ENCODE measurements at regions not wholly inside any gene's neighbourhood (a gene's known extent, or its start where the extent isn't known, plus 50 kb on each side); places are given as distances from the start of the nearest gene placed in this dataset.

GRCh38 chr5:125348936-125349831, 602.7 kb upstream of the ZNF608 start:
- TF ChIP-seq CTCF (IDR thresholded peaks at IDR 0.05; ENCODE audit: low read depth, low read length): no peak
- DNase-seq (ENCODE audit: extremely low read depth, low read depth): no peak

GRCh38 chr5:125357660-125358059, 611.2 kb upstream of the ZNF608 start:
- no peak for DNase-seq (ENCODE audit: extremely low read depth, low read depth)
- TF ChIP-seq CTCF (IDR thresholded peaks at IDR 0.05; ENCODE audit: low read depth, low read length): no peak

- TF ChIP-seq CTCF (IDR thresholded peaks at IDR 0.05; ENCODE audit: low read depth, low read length): no peak
Measured at GRCh38 chr5:125365747-125366146, 619.3 kb upstream of the ZNF608 start.

GRCh38 chr5:125367702-125368101, 621.3 kb upstream of the ZNF608 start:
- no peak for DNase-seq (ENCODE audit: extremely low read depth, low read depth)
- no peak for TF ChIP-seq CTCF (IDR thresholded peaks at IDR 0.05; ENCODE audit: low read depth, low read length)

More at GRCh38 chr5:125365747-125366146, 619.3 kb upstream of the ZNF608 start:
- DNase-seq (ENCODE audit: extremely low read depth, low read depth): no peak

- TF ChIP-seq CTCF (IDR thresholded peaks at IDR 0.05; ENCODE audit: low read depth, low read length): no peak
- no peak for DNase-seq (ENCODE audit: extremely low read depth, low read depth)
Measured at GRCh38 chr5:125370461-125371205, 624.2 kb upstream of the ZNF608 start.

- no peak for DNase-seq (ENCODE audit: extremely low read depth, low read depth)
- TF ChIP-seq CTCF (IDR thresholded peaks at IDR 0.05; ENCODE audit: low read depth, low read length): no peak
Measured at GRCh38 chr5:125372694-125373631, 626.5 kb upstream of the ZNF608 start.

Data from AG09319 (cell line).